BE2C (cell line): ENCODE measurements at regions not wholly inside any gene's neighbourhood (a gene's known extent, or its start where the extent isn't known, plus 50 kb on each side); places are given as distances from the start of the nearest gene placed in this dataset.

Experiments used
- DNase-seq: peaks from one replicate; pipeline ENCODE4 v3.0.0-alpha.2; 2020
- H3K27me3 ChIP-seq: fragments of 250-450 bp; sonication (Bioruptor Pico); 2 replicates; pipeline ENCODE4 v1.5.1; 2020; ENCODE audit warnings: mild to moderate bottlenecking
- H3K36me3 ChIP-seq: fragments of 250-450 bp; sonication (Bioruptor Pico); 2 replicates; pipeline ENCODE4 v1.5.1; 2020; ENCODE audit warnings: mild to moderate bottlenecking
- H3K4me1 ChIP-seq: fragments of 250-450 bp; sonication (Bioruptor Pico); 2 replicates; pipeline ENCODE4 v1.5.1; 2020
- H3K4me3 ChIP-seq: 2 replicates; pipeline ENCODE4 v1.5.1; 2011; ENCODE audit warnings: low read depth, low read length
- H3K9me3 ChIP-seq: fragments of 250-450 bp; sonication (Bioruptor Pico); 2 replicates; pipeline ENCODE4 v1.5.1; 2020
- TF ChIP-seq, protein P1 (sequence below): IDR thresholded peaks from 2 replicates; pipeline ENCODE4 v1.5.1; 2012; ENCODE audit warnings: mild to moderate bottlenecking, low read depth, low read length

DNA sequence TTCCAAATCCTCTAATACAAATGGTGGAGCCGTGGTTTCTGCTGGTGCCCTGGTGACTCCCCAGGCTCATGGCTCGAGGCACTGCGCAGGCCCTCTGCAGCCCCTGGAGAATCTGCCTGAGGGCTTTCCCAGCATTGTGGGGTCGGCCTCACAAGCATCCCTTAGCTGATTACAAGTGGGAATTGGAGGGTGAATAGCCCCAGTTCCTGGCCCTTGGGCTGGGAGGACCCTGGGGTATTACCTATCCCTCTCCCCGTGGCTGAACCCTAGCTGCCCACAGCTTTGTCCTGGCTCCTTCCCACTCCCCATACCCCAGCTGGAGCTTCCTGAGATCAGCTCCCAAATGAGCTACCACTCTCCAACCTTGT lies 212.2 kb upstream of the CST7 start:
- DNase-seq = no peak
- TF ChIP-seq, protein P1, sequence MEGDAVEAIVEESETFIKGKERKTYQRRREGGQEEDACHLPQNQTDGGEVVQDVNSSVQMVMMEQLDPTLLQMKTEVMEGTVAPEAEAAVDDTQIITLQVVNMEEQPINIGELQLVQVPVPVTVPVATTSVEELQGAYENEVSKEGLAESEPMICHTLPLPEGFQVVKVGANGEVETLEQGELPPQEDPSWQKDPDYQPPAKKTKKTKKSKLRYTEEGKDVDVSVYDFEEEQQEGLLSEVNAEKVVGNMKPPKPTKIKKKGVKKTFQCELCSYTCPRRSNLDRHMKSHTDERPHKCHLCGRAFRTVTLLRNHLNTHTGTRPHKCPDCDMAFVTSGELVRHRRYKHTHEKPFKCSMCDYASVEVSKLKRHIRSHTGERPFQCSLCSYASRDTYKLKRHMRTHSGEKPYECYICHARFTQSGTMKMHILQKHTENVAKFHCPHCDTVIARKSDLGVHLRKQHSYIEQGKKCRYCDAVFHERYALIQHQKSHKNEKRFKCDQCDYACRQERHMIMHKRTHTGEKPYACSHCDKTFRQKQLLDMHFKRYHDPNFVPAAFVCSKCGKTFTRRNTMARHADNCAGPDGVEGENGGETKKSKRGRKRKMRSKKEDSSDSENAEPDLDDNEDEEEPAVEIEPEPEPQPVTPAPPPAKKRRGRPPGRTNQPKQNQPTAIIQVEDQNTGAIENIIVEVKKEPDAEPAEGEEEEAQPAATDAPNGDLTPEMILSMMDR = no peak

DNA sequence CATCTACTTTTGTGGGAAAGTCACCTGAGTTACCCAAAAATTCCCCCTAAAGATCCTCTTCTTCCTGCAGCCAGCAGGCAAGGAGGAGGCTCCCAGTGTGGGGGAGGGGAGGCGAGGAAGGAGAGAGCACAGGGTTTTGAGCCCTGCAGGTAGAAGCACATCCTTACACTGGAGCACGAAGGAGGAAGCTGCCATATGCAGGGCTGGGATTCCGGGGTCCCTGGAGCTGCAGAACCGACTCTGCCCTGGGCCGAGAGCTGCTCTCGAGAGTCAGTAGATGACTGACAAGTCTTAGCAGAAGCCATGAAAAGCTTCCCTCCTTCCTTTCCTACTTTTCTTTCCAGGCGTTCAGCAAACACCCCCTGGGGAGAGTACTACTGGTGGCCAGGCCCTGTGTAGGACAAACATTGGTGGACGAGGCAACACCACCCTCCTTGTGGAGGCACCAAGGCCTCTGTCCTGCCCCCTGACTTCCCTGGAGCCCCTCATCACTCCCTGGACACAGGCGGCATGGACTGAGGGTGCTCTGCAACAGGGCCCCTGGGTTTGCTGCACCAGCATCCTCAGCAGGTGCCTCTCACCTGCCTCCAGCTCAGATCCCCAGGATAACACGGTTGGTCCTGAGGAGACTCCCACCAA lies 211.7 kb upstream of the CST7 start:
- H3K27me3 ChIP-seq = no peaks in the 10 kb centered on the region
- no peaks in the 10 kb centered on the region for H3K9me3 ChIP-seq
- H3K4me3 ChIP-seq = no peak overlapping the region
- TF ChIP-seq, protein P1 = no peak
- no peaks in the 10 kb centered on the region for H3K36me3 ChIP-seq
- no peaks in the 10 kb centered on the region for H3K4me1 ChIP-seq
- DNase-seq = no peak

More for the DNA sequence above, 212.2 kb upstream of the CST7 start:
- no peaks in the 10 kb centered on the region for H3K27me3 ChIP-seq
- no peaks in the 10 kb centered on the region for H3K4me1 ChIP-seq
- H3K4me3 ChIP-seq = no peak overlapping the region
- no peaks in the 10 kb centered on the region for H3K36me3 ChIP-seq
- H3K9me3 ChIP-seq = no peaks in the 10 kb centered on the region

DNA sequence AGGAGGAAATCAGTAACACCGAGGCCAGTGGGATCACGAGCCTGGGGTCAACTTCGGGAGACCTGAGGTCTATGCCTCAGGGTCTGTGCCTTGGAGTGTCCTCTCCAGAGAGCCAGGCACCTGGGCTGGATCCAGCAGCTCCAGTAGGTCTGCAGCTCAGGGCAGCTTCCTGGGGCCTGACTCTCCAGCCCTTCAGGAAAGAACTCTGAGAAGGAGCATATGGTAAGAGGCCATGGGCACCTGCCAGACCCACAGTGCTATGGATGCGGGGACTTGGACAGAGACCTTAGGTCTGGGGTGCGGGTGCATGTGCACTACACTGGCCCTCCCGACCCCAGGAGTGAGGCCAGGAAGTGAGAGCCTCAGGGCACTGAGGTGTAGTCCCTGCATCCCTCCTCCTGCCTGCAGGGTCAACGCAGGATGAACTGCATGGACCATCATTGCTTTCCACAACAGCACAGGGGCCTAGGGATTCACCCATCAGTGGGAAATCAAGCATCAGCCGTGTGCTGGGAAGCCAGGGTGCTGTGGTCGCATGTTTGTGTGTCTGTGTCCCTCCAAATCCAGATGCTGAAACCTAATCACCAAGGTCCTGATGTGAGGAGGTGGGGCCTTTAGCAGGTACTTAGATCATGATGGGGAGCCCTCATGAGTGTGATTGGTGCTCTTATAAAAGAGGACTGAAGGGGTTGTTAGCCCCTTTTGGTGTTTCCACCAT lies 210.9 kb upstream of the CST7 start:
- DNase-seq = no peak
- no peaks in the 10 kb centered on the region for H3K9me3 ChIP-seq
- TF ChIP-seq, protein P1 = no peak

DNA sequence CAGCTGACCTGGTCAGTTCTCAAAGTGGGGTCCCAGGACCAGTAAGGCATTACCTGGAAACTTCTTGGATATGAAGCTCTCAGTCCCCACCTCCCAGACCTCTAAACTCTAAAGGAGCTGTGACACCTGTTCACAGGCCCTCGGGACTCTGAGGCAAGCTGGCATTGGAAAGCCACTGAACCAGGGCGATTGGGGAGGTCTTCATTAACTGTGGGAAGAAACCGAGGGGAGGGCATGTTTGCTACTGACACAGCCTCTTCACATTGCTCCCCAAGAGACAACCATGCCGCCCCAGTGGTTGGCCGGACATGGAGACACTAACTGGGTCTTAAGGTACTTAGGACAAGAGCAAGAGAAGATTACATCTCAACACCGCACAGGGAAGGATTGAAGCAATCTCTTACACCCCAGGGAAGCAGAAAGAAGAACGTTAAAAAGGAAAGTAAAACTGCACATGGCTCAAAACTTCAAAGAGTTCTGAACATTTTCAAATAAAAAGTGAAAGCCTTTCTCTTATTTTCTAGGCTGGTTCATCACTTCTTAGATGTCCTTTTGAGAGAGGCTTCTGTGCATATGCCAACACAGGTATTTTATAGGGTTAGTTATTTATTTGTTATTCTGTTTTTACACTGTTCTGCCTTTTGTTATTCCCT lies 210.0 kb upstream of the CST7 start:
- H3K4me1 ChIP-seq = no peaks in the 10 kb centered on the region
- no peaks in the 10 kb centered on the region for H3K27me3 ChIP-seq
- H3K4me3 ChIP-seq = no peak overlapping the region
- no peak for DNase-seq
- no peaks in the 10 kb centered on the region for H3K9me3 ChIP-seq
- TF ChIP-seq, protein P1 = no peak
- H3K36me3 ChIP-seq = no peaks in the 10 kb centered on the region

More for the DNA sequence above, 210.9 kb upstream of the CST7 start:
- Histone ChIP-seq H3K36me3 (no peaks in the 10 kb centered on the region), H3K27me3 (no peaks in the 10 kb centered on the region), H3K4me3 (no peak overlapping the region), H3K4me1 (no peaks in the 10 kb centered on the region)

DNA sequence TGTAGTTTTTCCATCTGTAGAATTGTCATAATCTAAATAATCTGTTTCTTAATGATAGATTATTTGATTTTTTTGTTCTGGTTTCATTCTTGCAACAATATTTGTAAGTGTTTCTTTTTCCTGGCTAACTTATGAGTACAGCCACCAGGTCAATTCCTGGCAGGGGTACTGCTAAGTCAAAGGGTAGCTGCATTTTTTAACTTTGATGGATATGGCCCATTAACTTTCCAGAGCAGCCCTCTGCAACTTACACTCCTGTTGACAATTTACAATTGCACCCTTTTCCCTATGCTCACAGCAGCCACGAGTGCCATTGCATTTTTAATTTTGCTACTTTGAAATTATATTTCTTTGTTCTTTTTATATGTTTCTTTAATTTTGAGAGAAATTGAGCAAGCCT lies 209.3 kb upstream of the CST7 start:
- Histone ChIP-seq H3K36me3 (no peaks in the 10 kb centered on the region), H3K4me1 (no peaks in the 10 kb centered on the region), H3K9me3 (no peaks in the 10 kb centered on the region), H3K4me3 (no peak overlapping the region), H3K27me3 (no peaks in the 10 kb centered on the region)
- TF ChIP-seq, protein P1 = no peak
- no peak for DNase-seq
